Occipital lobe (tissue), 1 donor: ENCODE measurements at regions not wholly inside any gene's neighbourhood (a gene's known extent, or its start where the extent isn't known, plus 50 kb on each side); places are given as distances from the start of the nearest gene placed in this dataset.

ENCODE experiments used
- DNase-seq: peaks from one replicate; lab custom pipeline; 2025; lab: John Stamatoyannopoulos, UW

DNA sequence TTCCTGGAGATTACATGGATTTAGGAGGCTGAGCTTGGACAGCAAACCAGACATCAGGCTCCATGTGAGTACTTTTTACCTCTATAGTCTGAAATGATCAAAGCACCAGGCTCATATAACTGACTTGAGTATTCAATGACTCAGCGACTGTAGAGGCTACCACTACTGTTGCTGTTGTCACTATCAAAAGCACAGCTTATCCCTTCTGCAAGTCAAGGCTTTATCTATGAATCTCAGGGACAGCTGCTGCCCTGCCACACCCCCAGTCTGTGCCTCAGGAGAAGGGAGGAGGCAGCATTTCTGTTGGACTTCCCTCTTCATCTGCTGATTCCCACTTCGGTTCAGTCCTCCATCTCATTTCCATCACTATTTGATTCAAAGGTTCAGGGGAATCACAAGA lies 80.5 kb upstream of the CNR1 start:
- no peak for DNase-seq

- no peak for DNase-seq
Observed at GRCh38 chr6:88244721-88245120, 78.6 kb upstream of the CNR1 start.

- no peak for DNase-seq
Observed at GRCh38 chr6:88238901-88239300, 72.8 kb upstream of the CNR1 start.

DNA sequence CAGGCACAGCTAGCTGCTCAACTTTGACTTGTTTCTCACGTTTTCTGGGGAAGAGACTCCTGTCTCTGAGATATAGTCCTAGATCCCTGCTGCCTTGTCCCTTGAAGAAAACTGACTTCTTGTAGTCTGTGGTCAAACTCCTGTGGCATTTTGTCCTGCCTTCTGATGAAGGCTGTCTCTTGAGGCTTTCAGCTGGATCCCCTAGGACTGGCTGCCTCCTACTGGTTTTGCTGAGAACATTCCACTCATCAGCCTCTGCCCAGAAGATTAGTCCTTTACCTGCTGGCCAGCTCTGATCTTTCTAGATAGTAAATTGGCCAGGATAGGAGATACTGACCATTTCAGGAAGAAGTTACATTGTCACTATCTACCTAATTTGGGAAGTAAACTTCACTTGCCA lies 71.9 kb upstream of the CNR1 start:
- no peak for DNase-seq

- DNase-seq, result no peak
Observed at GRCh38 chr6:88236612-88237360, 70.6 kb upstream of the CNR1 start.

- no peak for DNase-seq
Observed at GRCh38 chr6:88232753-88233152, 66.6 kb upstream of the CNR1 start.

GRCh38 chr6:88223298-88223697 lies 57.2 kb upstream of the CNR1 start:
- DNase-seq, result no peak

- DNase-seq, result no peak
Observed at GRCh38 chr6:88220493-88220892, 54.3 kb upstream of the CNR1 start.

DNA sequence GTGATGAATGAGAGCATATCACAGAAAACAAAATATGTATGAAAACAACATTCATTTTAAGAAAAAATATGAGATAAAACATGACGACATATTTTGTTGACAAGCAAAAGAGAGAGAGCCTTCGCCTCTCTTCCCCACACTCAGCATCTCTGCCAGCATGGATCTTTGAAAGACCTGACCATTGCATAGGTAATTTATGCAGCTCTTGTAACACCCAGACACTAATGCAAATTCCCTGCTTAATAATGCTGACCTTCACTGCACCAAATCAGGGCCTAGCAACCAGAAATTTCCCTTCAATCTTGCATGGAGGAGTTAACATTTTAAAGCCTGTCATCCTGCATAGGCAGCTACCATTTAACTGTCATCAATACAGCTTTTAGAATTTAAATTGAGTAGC lies 50.0 kb upstream of the CNR1 start:
- DNase-seq, result no peak
